ENCODE measurements at regions not wholly inside any gene's neighbourhood (a gene's known extent, or its start where the extent isn't known, plus 50 kb on each side); places are given as distances from the start of the nearest gene placed in this dataset.

DNA sequence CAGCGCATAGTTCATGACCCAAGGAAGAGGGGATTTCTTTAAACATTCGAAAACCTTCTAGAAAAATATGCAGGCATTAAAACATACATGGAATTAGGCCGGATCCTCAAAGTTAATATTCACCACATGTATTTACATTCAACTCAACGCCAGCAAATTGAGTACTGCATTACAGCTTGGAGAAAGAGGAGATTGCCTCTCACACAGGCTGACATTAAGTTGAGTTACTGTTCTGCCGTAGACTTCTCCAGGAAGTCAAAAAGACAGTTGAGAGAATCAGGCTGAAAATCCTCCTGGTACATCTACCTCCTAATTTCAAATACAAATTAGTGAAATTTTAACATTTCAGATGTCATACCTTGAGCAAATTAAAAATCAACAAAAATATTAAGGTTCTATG, 195.7 kb downstream of the URI1 start:
- TF ChIP-seq, protein P1, sequence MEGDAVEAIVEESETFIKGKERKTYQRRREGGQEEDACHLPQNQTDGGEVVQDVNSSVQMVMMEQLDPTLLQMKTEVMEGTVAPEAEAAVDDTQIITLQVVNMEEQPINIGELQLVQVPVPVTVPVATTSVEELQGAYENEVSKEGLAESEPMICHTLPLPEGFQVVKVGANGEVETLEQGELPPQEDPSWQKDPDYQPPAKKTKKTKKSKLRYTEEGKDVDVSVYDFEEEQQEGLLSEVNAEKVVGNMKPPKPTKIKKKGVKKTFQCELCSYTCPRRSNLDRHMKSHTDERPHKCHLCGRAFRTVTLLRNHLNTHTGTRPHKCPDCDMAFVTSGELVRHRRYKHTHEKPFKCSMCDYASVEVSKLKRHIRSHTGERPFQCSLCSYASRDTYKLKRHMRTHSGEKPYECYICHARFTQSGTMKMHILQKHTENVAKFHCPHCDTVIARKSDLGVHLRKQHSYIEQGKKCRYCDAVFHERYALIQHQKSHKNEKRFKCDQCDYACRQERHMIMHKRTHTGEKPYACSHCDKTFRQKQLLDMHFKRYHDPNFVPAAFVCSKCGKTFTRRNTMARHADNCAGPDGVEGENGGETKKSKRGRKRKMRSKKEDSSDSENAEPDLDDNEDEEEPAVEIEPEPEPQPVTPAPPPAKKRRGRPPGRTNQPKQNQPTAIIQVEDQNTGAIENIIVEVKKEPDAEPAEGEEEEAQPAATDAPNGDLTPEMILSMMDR (IDR thresholded peaks at IDR 0.05) = no peak
- no peak for TF ChIP-seq ZFX (IDR thresholded peaks at IDR 0.05; ENCODE audit: borderline replicate concordance)
